NCI-H2171 treated with DMSO at 0.1 percent for 48 hours (cell line): ENCODE measurements at regions not wholly inside any gene's neighbourhood (a gene's known extent, or its start where the extent isn't known, plus 50 kb on each side); places are given as distances from the start of the nearest gene placed in this dataset.
"Not testable (repeated sequence)": the region's sequence is repeated elsewhere in the genome, so short reads cannot be mapped to it uniquely, and the experiment has no call there.

Experiments used
- DNase-seq: peaks from one replicate; lab custom pipeline; 2025; lab: John Stamatoyannopoulos, UW

DNA sequence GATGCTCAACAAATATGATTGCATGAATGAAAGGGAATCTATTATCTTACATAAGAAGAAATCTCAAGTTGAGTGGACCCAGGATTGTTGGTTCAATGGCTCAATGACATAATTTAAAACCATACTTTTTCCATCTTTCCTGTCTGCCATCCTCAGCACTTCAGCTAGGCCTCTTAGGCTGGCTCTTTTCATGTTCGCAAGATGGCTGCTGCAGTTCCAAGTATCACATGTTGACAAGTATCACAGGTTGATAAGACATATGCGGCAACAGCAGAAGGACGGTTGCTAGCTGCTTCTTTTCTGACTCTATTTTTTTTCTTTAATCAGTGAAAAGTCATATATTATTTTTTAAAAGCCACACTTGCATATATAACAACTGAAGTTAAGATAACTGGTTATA, 79.0 kb upstream of the CDK6 start:
- no peak for DNase-seq

GRCh38 chr7:92914645-92915044, 78.3 kb upstream of the CDK6 start:
- DNase-seq, result no peak

GRCh38 chr7:92913849-92914248, 77.5 kb upstream of the CDK6 start:
- DNase-seq, result no peak

DNA sequence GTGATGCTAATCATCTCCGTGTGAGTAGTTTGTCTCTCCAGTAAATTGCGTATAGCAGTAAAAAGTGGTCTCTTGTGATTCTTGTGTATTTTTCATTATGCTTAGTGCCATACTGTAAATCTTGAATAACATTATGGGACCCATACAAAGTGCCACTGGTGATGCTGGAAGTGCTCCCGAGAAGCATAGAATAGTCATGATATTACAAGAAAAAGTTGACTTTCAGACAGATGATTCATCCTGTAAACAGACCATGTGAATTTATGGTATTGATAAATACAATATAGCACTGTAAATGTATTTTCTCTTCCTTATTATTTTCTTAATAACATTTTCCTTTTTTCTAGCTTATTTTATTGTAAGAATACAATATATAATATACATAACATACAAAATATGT, 74.6 kb upstream of the CDK6 start:
- no peak for DNase-seq

GRCh38 chr7:92909686-92910475, 73.5 kb upstream of the CDK6 start:
- no peak for DNase-seq

DNA sequence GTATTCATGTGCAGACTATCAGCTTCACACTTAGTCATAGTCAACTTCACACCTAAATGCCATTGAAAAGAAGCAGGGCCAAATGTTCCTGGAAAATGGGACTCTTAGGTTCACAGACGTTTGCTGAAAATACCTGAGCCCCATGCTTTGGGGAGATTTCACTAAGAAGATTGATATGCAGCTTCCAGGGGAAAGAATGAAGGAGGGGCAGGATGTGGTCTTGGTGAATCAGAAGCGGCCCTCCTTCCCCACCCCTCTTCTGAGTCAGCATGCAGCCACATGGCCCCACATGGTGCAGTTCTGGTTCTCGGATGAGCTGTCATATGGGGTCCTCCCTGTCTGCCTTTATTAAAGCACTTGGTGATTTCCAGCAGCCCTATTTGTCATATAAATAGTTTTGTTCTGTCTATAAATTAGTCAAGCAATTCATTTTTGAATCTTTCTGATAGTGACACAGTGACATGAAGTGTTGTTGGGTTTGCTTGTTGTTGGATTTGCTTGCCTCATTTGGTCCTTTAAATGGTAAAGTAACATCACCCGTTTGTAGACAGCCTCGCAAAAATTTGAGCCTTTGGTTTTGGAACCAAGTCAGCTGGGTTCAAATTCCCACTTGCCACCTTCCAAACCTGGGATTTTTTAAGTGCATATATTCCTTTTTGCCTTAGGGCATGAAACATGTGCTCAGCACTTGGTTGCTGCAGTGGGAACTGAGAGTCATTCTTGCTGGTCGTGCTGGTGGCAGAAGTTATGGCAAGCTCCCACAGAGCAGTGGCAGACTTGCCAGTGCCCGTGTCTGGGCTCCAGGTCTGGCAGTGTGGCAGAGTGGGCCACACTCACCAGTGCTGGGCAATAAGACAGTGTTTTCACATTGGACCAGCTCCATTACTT, 68.1 kb upstream of the CDK6 start:
- DNase-seq, result no peak

- no peak for DNase-seq
Observed at GRCh38 chr7:92898798-92899197, 62.4 kb upstream of the CDK6 start.

DNA sequence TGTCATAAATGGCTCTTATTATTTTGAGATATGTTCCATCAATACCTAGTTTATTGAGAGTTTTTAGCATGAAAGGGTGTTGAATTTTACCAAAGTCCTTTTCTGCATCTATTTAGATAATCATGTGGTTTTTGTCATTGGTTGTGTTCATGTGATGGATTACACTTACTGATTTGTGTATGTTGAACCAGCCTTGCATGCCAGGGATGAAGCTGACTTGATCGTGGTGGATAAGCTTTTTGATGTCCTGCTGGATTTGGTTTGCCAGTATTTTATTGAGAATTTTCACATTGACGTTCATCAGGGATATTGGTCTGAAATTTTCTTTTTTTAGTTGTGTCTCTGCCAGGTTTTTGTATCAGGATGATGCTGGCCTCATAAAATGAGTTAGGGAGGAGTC, 58.5 kb upstream of the CDK6 start:
- DNase-seq, result not testable (repeated sequence)

DNA sequence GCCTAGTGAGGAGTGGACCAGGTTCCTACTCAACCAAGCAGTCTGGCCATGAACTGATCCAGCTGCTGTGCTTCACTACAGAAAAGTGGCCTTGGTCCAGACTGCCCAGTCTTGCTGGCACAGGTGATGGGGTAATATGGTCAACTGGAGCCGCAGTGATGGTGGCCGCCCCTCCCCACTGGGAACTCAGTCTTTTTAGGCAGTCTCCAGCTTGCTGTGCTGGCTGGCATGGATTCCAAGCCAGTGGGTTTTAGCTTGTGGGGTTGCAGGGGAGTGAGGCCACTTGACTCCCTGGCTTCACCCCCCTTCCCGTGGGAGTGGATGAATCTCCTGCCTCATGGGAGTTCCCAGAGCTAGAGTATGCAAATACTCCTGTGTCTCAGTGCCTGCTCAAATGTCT, 52.7 kb upstream of the CDK6 start:
- no peak for DNase-seq
